Ovary (tissue), 7 donors: ENCODE measurements at regions not wholly inside any gene's neighbourhood (a gene's known extent, or its start where the extent isn't known, plus 50 kb on each side); places are given as distances from the start of the nearest gene placed in this dataset.

Experiments used
- DNase-seq, 5 donors: peaks; one replicate each; pipeline ENCODE4 v3.0.0-alpha.2; 2019 to 2020
- H3K27ac ChIP-seq, 2 donors: fragments of 200-600 bp; one replicate each; pipeline versions ENCODE4 v1.5.1 to v1.8.0; 2019 to 2022
- H3K27me3 ChIP-seq: fragments of 200-600 bp; one replicate; pipeline ENCODE4 v1.8.0; 2022
- H3K36me3 ChIP-seq: fragments of 200-600 bp; sonication (generic); one replicate; pipeline ENCODE4 v1.5.1; 2019
- H3K4me1 ChIP-seq: one replicate; pipeline ENCODE4 v1.8.1; 2013; ENCODE audit warnings: mild to moderate bottlenecking, moderate library complexity; ENCODE audit not compliant: insufficient read depth
- H3K4me3 ChIP-seq: fragments of 200-600 bp; sonication (generic); one replicate; pipeline ENCODE4 v1.5.1; 2017
- H3K9me3 ChIP-seq, 2 donors: fragments of 200-600 bp in 1 of 2; sonication (generic) in 1 of 2; one replicate each; pipeline versions ENCODE4 v1.5.1 to v1.8.1; 2013 to 2019; ENCODE audit warnings: mild to moderate bottlenecking in 1 of 2, moderate library complexity in 1 of 2
- CTCF ChIP-seq, 3 donors: fragments of 450-650 bp in 2 of 3; fragments of 200-600 bp in 1 of 3; IDR thresholded peaks; one replicate each; pipeline versions ENCODE4 v1.5.1 to v1.8.0; 2016 to 2022; ENCODE audit warnings: antibody characterized with exemption in 3 of 3, mild to moderate bottlenecking in 1 of 3
- EP300 ChIP-seq: sonication (generic); formaldehyde crosslinking; IDR thresholded peaks from one replicate; pipeline ENCODE4 v1.6.1; 2017; ENCODE audit warnings: antibody characterized with exemption
- POLR2A ChIP-seq: fragments of 450-650 bp; IDR thresholded peaks from one replicate; pipeline ENCODE4 v1.6.1; 2017; ENCODE audit warnings: antibody characterized with exemption, mild to moderate bottlenecking, moderate library complexity
- WGBS, 3 donors: extraction: QIAGEN DNeasy Blood & Tissue Kit in 1 of 3; methylation state at CpG; one replicate each; pipeline versions ENCODE4 v1.1.5 to v1.1.7; 2013 to 2017; 5-methylcytosine and 5-hydroxymethylcytosine counted together
- intact Hi-C, 4 donors: fragments of 100-400 bp; cut with DNase I; formaldehyde crosslinking; loops; one replicate each; pipeline versions ENCODE4 v1.11.0 to v1.15.1; 2022 to 2023
- donor health status: DM: no; HTN: no; CAD: no; lungs with moderate emphysema.
- donor health status: DM: no; HTN: no; CAD: no.
- donor health status: Bipolar disorder and iron deficiency.
- donor health status: DM: no; HTN: no; CAD: no.
- donor health status: DM: yes; HTN: yes; CAD: no.

- TF ChIP-seq EP300 (no peak), POLR2A (no peak), CTCF (IDR thresholded peaks at IDR 0.05) (no peak)
- Histone ChIP-seq H3K9me3 (no peaks in the 10 kb centered on the region), H3K27me3 (no peaks in the 10 kb centered on the region), H3K27ac (no peak overlapping the region), H3K4me3 (no peak overlapping the region), H3K36me3 (no peaks in the 10 kb centered on the region), H3K4me1 (no peaks in the 10 kb centered on the region)
- intact Hi-C loops, result no loop called here
- 85 to 96% (median 86%) methylated on average over 6 of the region's 6 CpGs for WGBS, 3 donors
- DNase-seq, result no peak
These were observed 243.7 kb upstream of the RREB1 start for GRCh38 chr6:6863970-6864639.

- Histone ChIP-seq H3K27ac (no peak overlapping the region), H3K9me3 (no peaks in the 10 kb centered on the region), H3K4me3 (no peak overlapping the region), H3K4me1 (no peaks in the 10 kb centered on the region), H3K27me3 (no peaks in the 10 kb centered on the region), H3K36me3 (no peaks in the 10 kb centered on the region)
- WGBS, 3 donors, result 88 to 93% (median 89%) methylated on average over 5 of the region's 5 CpGs
- TF ChIP-seq EP300 (no peak), CTCF (IDR thresholded peaks at IDR 0.05) (no peak), POLR2A (no peak)
- DNase-seq, result no peak
- intact Hi-C loops, result no loop called here
These were observed 242.2 kb upstream of the RREB1 start for GRCh38 chr6:6865611-6866010.

- DNase-seq, result no peak
- no peaks in the 10 kb centered on the region for H3K27me3 ChIP-seq
- H3K36me3 ChIP-seq, result no peaks in the 10 kb centered on the region
- no peak overlapping the region for H3K27ac ChIP-seq
- intact Hi-C loops, result no loop called here
- no peaks in the 10 kb centered on the region for H3K9me3 ChIP-seq
- TF ChIP-seq CTCF (IDR thresholded peaks at IDR 0.05) (no peak), EP300 (no peak), POLR2A (no peak)
- WGBS, 3 donors, result 63 to 67% (median 67%) methylated on average over 7 of the region's 7 CpGs
- no peaks in the 10 kb centered on the region for H3K4me1 ChIP-seq
- H3K4me3 ChIP-seq, result no peak overlapping the region
These were observed 240.9 kb upstream of the RREB1 start for GRCh38 chr6:6866656-6867403.

GRCh38 chr6:6867404-6867799 lies 240.4 kb upstream of the RREB1 start:
- no peak overlapping the region for H3K27ac ChIP-seq
- no peak for TF ChIP-seq POLR2A
- no peak for TF ChIP-seq EP300
- no peak for TF ChIP-seq CTCF (IDR thresholded peaks at IDR 0.05)
- 83 to 91% (median 91%) methylated on average over 4 of the region's 4 CpGs for WGBS, 3 donors
- intact Hi-C loops, result no loop called here
- H3K9me3 ChIP-seq, result no peaks in the 10 kb centered on the region
- no peaks in the 10 kb centered on the region for H3K27me3 ChIP-seq
- no peaks in the 10 kb centered on the region for H3K36me3 ChIP-seq
- no peaks in the 10 kb centered on the region for H3K4me1 ChIP-seq
- H3K4me3 ChIP-seq, result no peak overlapping the region
- no peak for DNase-seq
